Islet precursor cell (in vitro differentiated cells): ENCODE measurements at regions not wholly inside any gene's neighbourhood (a gene's known extent, or its start where the extent isn't known, plus 50 kb on each side); places are given as distances from the start of the nearest gene placed in this dataset.

Experiments used
- DNase-seq: peaks from one replicate; pipeline ENCODE4 v3.0.0-alpha.2; 2018

- DNase-seq = no peak
Measured at GRCh38 chr4:38230821-38231563, 270.8 kb downstream of the PTTG2 start.

- no peak for DNase-seq
Measured at GRCh38 chr4:38231626-38232025, 271.4 kb downstream of the PTTG2 start.

GRCh38 chr4:38232741-38233140 is 272.5 kb downstream of the PTTG2 start:
- DNase-seq = no peak

- no peak for DNase-seq
Measured at GRCh38 chr4:38233727-38234480, 273.7 kb downstream of the PTTG2 start.

GRCh38 chr4:38235354-38235753 is 275.2 kb downstream of the PTTG2 start:
- no peak for DNase-seq

- no peak for DNase-seq
Measured at GRCh38 chr4:38236003-38236402, 275.8 kb downstream of the PTTG2 start.

GRCh38 chr4:38236503-38236902 is 276.3 kb downstream of the PTTG2 start:
- DNase-seq = no peak

GRCh38 chr4:38237139-38237538 is 276.9 kb downstream of the PTTG2 start:
- DNase-seq = no peak

- DNase-seq = no peak
Measured at GRCh38 chr4:38241541-38241940, 281.3 kb downstream of the PTTG2 start.

- DNase-seq = no peak
Measured at GRCh38 chr4:38242101-38242500, 281.9 kb downstream of the PTTG2 start.

GRCh38 chr4:38242822-38243387 is 282.7 kb downstream of the PTTG2 start:
- DNase-seq = peak; percentile 64

- DNase-seq = no peak
Measured at GRCh38 chr4:38243388-38244053, 283.3 kb downstream of the PTTG2 start.

GRCh38 chr4:38254825-38255224 is 294.6 kb downstream of the PTTG2 start:
- DNase-seq = no peak

GRCh38 chr4:38255572-38255971 is 295.4 kb downstream of the PTTG2 start:
- DNase-seq = no peak

GRCh38 chr4:38266616-38267015 is 306.4 kb downstream of the PTTG2 start:
- DNase-seq = peak; percentile 83

GRCh38 chr4:38268108-38268820 is 308.1 kb downstream of the PTTG2 start:
- no peak for DNase-seq

GRCh38 chr4:38268837-38269236 is 308.6 kb downstream of the PTTG2 start:
- no peak for DNase-seq

- no peak for DNase-seq
Measured at GRCh38 chr4:38273407-38273806, 313.2 kb downstream of the PTTG2 start.

- peak; percentile 66 for DNase-seq
Measured at GRCh38 chr4:38275331-38276100, 315.3 kb downstream of the PTTG2 start.

- DNase-seq = no peak
Measured at GRCh38 chr4:38278255-38278654, 318.1 kb downstream of the PTTG2 start.

GRCh38 chr4:38279077-38279476 is 318.9 kb downstream of the PTTG2 start:
- DNase-seq = no peak
